ENCODE measurements at regions not wholly inside any gene's neighbourhood (a gene's known extent, or its start where the extent isn't known, plus 50 kb on each side); places are given as distances from the start of the nearest gene placed in this dataset.

DNA sequence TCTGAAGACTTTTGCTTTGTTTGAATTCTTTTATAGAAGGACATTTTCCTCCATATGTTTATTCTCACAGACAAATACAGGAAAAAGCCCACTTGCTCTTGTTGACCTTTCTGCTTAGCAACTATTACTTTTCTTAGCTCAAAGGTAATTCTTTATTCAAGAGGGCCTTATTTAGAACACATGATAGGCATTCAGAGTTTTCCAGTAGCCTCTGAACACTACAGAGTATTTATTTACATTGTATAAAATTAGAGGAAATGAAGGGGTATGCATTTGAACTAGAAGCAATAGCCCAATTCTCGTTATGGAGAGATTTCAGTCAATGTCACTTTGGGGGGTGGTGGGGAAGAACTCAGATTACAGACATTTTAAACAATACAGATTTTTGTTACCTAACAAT lies 581.7 kb downstream of the KCNJ2 start:
- TF ChIP-seq EP300 (IDR thresholded peaks at IDR 0.05) (no peak), POLR2A (IDR thresholded peaks at IDR 0.05) (no peak)
- TF ChIP-seq, protein P1, sequence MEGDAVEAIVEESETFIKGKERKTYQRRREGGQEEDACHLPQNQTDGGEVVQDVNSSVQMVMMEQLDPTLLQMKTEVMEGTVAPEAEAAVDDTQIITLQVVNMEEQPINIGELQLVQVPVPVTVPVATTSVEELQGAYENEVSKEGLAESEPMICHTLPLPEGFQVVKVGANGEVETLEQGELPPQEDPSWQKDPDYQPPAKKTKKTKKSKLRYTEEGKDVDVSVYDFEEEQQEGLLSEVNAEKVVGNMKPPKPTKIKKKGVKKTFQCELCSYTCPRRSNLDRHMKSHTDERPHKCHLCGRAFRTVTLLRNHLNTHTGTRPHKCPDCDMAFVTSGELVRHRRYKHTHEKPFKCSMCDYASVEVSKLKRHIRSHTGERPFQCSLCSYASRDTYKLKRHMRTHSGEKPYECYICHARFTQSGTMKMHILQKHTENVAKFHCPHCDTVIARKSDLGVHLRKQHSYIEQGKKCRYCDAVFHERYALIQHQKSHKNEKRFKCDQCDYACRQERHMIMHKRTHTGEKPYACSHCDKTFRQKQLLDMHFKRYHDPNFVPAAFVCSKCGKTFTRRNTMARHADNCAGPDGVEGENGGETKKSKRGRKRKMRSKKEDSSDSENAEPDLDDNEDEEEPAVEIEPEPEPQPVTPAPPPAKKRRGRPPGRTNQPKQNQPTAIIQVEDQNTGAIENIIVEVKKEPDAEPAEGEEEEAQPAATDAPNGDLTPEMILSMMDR (IDR thresholded peaks at IDR 0.05): no peak

All from ovary (tissue), 3 donors.